Heart left ventricle (tissue), 13 donors: ENCODE measurements at regions not wholly inside any gene's neighbourhood (a gene's known extent, or its start where the extent isn't known, plus 50 kb on each side); places are given as distances from the start of the nearest gene placed in this dataset.

Experiments
- POLR2A ChIP-seq, 2 donors: fragments of 450-650 bp; IDR thresholded peaks; one replicate each; pipeline ENCODE4 v1.6.1; 2017; ENCODE audit warnings: antibody characterized with exemption in 2 of 2, mild to moderate bottlenecking in 2 of 2, moderate library complexity in 2 of 2
- TF ChIP-seq, protein P1 (sequence below), 12 donors: fragments of 200-600 bp; sonication (generic) in 4 of 12; IDR thresholded peaks; one replicate each; pipeline versions ENCODE4 v1.5.0 to v1.8.0; 2018 to 2022; ENCODE audit warnings: antibody characterized with exemption in 12 of 12, mild to moderate bottlenecking in 5 of 12
- donor health status: ischemic (EF 13 %, LVEDD 7.1; RV severe dilation, severe dysfunction).
- donor health status: DM: no; HTN: yes; CAD: no.
- donor health status: DM: no; HTN: no; CAD: no.
- donor health status: ischemic (EF 25% LVEDD 6.9; RV normal size, moderate dysfunction).
- donor health status: ischemic (EF 25% LVEDD 5.7; RV mildly dilated, moderate dysfunction).
- donor health status: ischemic (EF 35%, LVEDD 5.7; RV mildly dilated, moderate dysfunction).
- donor health status: nonischemic (EF 11% LVEDD 7.7; RV severe dilation, severe dysfunction).
- donor health status: DM: yes; HTN: yes; CAD: no.
- donor health status: PGD.
- donor health status: ischemic (EF 29% LVEDD 5.4; RV normal size, mild dysfunction).
- donor health status: nonischemic (EF 23%, LVEDD 6.1; RV moderate dilation, normal function).

DNA sequence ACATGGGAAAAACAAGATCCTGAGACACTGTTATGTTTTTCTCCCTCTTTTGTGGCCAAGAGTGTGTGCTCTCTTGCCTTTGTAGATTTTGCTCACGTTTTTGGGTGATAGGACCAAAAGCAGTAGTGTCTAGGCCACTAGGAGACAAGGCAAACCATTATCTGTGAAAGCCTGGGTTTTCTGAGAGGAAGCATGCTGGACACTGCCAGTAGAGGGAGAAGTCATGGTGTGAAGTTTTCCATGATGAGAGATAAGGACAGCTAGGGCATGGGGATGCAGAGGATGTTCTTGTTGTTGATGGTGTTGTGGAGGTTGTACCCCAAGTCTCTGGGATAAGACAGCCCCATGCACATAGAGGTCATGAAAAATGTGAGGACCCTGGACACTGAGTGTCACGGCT is 285.3 kb downstream of the SOX11 start:
- TF ChIP-seq, protein P1, sequence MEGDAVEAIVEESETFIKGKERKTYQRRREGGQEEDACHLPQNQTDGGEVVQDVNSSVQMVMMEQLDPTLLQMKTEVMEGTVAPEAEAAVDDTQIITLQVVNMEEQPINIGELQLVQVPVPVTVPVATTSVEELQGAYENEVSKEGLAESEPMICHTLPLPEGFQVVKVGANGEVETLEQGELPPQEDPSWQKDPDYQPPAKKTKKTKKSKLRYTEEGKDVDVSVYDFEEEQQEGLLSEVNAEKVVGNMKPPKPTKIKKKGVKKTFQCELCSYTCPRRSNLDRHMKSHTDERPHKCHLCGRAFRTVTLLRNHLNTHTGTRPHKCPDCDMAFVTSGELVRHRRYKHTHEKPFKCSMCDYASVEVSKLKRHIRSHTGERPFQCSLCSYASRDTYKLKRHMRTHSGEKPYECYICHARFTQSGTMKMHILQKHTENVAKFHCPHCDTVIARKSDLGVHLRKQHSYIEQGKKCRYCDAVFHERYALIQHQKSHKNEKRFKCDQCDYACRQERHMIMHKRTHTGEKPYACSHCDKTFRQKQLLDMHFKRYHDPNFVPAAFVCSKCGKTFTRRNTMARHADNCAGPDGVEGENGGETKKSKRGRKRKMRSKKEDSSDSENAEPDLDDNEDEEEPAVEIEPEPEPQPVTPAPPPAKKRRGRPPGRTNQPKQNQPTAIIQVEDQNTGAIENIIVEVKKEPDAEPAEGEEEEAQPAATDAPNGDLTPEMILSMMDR (IDR thresholded peaks at IDR 0.05) = no peak
- TF ChIP-seq POLR2A (IDR thresholded peaks at IDR 0.05) = no peak
